HG03558 (cell line): ENCODE measurements at regions not wholly inside any gene's neighbourhood (a gene's known extent, or its start where the extent isn't known, plus 50 kb on each side); places are given as distances from the start of the nearest gene placed in this dataset.

Experiments
- ATAC-seq: cut with Tn5 transposase; IDR thresholded peaks from one replicate; pipeline ENCODE4 v1.9.1; 2021; ENCODE audit warnings: moderate number of reproducible peaks; ENCODE audit not compliant: unreplicated experiment; ENCODE audit errors: extremely low read depth

- no peak for ATAC-seq
Observed at GRCh38 chr13:21757763-21758162, 86.9 kb downstream of the FGF9 start.

GRCh38 chr13:21758441-21758840 is 87.6 kb downstream of the FGF9 start:
- no peak for ATAC-seq

GRCh38 chr13:21759463-21759862 is 88.6 kb downstream of the FGF9 start:
- ATAC-seq, result no peak

- ATAC-seq, result no peak
Observed at GRCh38 chr13:21759911-21760310, 89.0 kb downstream of the FGF9 start.

GRCh38 chr13:21761770-21762169 is 90.9 kb downstream of the FGF9 start:
- ATAC-seq, result no peak

GRCh38 chr13:21762512-21762911 is 91.6 kb downstream of the FGF9 start:
- no peak for ATAC-seq

GRCh38 chr13:21767032-21767431 is 96.2 kb downstream of the FGF9 start:
- ATAC-seq, result no peak

- ATAC-seq, result no peak
Observed at GRCh38 chr13:21771075-21771474, 100.2 kb downstream of the FGF9 start.

GRCh38 chr13:21777166-21777565 is 106.3 kb downstream of the FGF9 start:
- no peak for ATAC-seq

GRCh38 chr13:21777813-21778212 is 106.9 kb downstream of the FGF9 start:
- no peak for ATAC-seq

- ATAC-seq, result no peak
Observed at GRCh38 chr13:21782736-21783135, 111.9 kb downstream of the FGF9 start.

- no peak for ATAC-seq
Observed at GRCh38 chr13:21785990-21786389, 115.1 kb downstream of the FGF9 start.

GRCh38 chr13:21796066-21796465 is 125.2 kb downstream of the FGF9 start:
- no peak for ATAC-seq

GRCh38 chr13:21796775-21797514 is 126.1 kb downstream of the FGF9 start:
- no peak for ATAC-seq

GRCh38 chr13:21797736-21798135 is 126.9 kb downstream of the FGF9 start:
- no peak for ATAC-seq

- no peak for ATAC-seq
Observed at GRCh38 chr13:21798181-21798580, 127.3 kb downstream of the FGF9 start.

- no peak for ATAC-seq
Observed at GRCh38 chr13:21799671-21800070, 128.8 kb downstream of the FGF9 start.

- no peak for ATAC-seq
Observed at GRCh38 chr13:21800837-21801616, 130.2 kb downstream of the FGF9 start.

GRCh38 chr13:21805733-21806132 is 134.9 kb downstream of the FGF9 start:
- ATAC-seq, result no peak

GRCh38 chr13:21812192-21812626 is 141.3 kb downstream of the FGF9 start:
- ATAC-seq, result no peak

- ATAC-seq, result no peak
Observed at GRCh38 chr13:21813110-21813509, 142.2 kb downstream of the FGF9 start.

- ATAC-seq, result no peak
Observed at GRCh38 chr13:21813844-21814243, 143.0 kb downstream of the FGF9 start.
